Skeletal muscle cell (primary cell): ENCODE measurements at regions not wholly inside any gene's neighbourhood (a gene's known extent, or its start where the extent isn't known, plus 50 kb on each side); places are given as distances from the start of the nearest gene placed in this dataset.

Source experiments
- DNase-seq: peaks from one replicate; pipeline ENCODE4 v3.0.0-alpha.2; 2010; ENCODE audit warnings: low read depth
- H3K4me3 ChIP-seq: 2 replicates; pipeline ENCODE4 v1.5.1; 2011; ENCODE audit warnings: low read depth, mild to moderate bottlenecking, control low read depth, low read length, moderate library complexity

- no peak overlapping the region for H3K4me3 ChIP-seq
- DNase-seq, result no peak
These were observed 434.7 kb upstream of the HS6ST1 start for GRCh38 chr2:128753321-128753720.

GRCh38 chr2:128753800-128754199 is 435.1 kb upstream of the HS6ST1 start:
- no peak overlapping the region for H3K4me3 ChIP-seq
- no peak for DNase-seq

GRCh38 chr2:128754246-128754724 is 435.6 kb upstream of the HS6ST1 start:
- DNase-seq, result no peak
- H3K4me3 ChIP-seq, result no peak overlapping the region

- DNase-seq, result no peak
- no peak overlapping the region for H3K4me3 ChIP-seq
These were observed 437.2 kb upstream of the HS6ST1 start for GRCh38 chr2:128755695-128756364.

- H3K4me3 ChIP-seq, result no peak overlapping the region
- DNase-seq, result no peak
These were observed 437.7 kb upstream of the HS6ST1 start for GRCh38 chr2:128756365-128756717.

GRCh38 chr2:128765811-128766210 is 447.1 kb upstream of the HS6ST1 start:
- no peak overlapping the region for H3K4me3 ChIP-seq
- DNase-seq, result no peak

GRCh38 chr2:128768041-128768440 is 449.4 kb upstream of the HS6ST1 start:
- no peak overlapping the region for H3K4me3 ChIP-seq
- no peak for DNase-seq

- no peak overlapping the region for H3K4me3 ChIP-seq
- no peak for DNase-seq
These were observed 450.9 kb upstream of the HS6ST1 start for GRCh38 chr2:128769457-128770142.

- DNase-seq, result no peak
- no peak overlapping the region for H3K4me3 ChIP-seq
These were observed 451.7 kb upstream of the HS6ST1 start for GRCh38 chr2:128770143-128771085.

- no peak overlapping the region for H3K4me3 ChIP-seq
- DNase-seq, result no peak
These were observed 452.7 kb upstream of the HS6ST1 start for GRCh38 chr2:128771401-128771800.

- no peak overlapping the region for H3K4me3 ChIP-seq
- DNase-seq, result no peak
These were observed 454.0 kb upstream of the HS6ST1 start for GRCh38 chr2:128772671-128773070.

GRCh38 chr2:128773641-128774319 is 455.1 kb upstream of the HS6ST1 start:
- no peak overlapping the region for H3K4me3 ChIP-seq
- no peak for DNase-seq

- H3K4me3 ChIP-seq, result no peak overlapping the region
- no peak for DNase-seq
These were observed 455.9 kb upstream of the HS6ST1 start for GRCh38 chr2:128774320-128775216.

GRCh38 chr2:128775217-128775913 is 456.7 kb upstream of the HS6ST1 start:
- DNase-seq, result no peak

GRCh38 chr2:128775914-128776285 is 457.2 kb upstream of the HS6ST1 start:
- no peak for DNase-seq
- H3K4me3 ChIP-seq, result no peak overlapping the region

More at GRCh38 chr2:128775217-128775913, 456.7 kb upstream of the HS6ST1 start:
- H3K4me3 ChIP-seq, result no peak overlapping the region

- no peak for DNase-seq
- H3K4me3 ChIP-seq, result no peak overlapping the region
These were observed 458.0 kb upstream of the HS6ST1 start for GRCh38 chr2:128776461-128777195.

GRCh38 chr2:128777196-128778035 is 458.7 kb upstream of the HS6ST1 start:
- H3K4me3 ChIP-seq, result no peak overlapping the region
- DNase-seq, result no peak
